Brain microvascular endothelial cell (primary cell): ENCODE measurements at regions not wholly inside any gene's neighbourhood (a gene's known extent, or its start where the extent isn't known, plus 50 kb on each side); places are given as distances from the start of the nearest gene placed in this dataset.

ENCODE experiments used
- DNase-seq: peaks from one replicate; pipeline ENCODE4 v3.0.0-alpha.2; 2020
- H3K27ac ChIP-seq: fragments of 250-450 bp; sonication (Bioruptor Pico); 2 replicates; pipeline ENCODE4 v1.5.1; 2020; ENCODE audit warnings: mild to moderate bottlenecking, moderate library complexity
- H3K27me3 ChIP-seq: fragments of 250-450 bp; sonication (Bioruptor Pico); replicated peaks from 2 replicates; pipeline ENCODE4 v1.5.1; 2020; ENCODE audit warnings: mild to moderate bottlenecking
- H3K36me3 ChIP-seq: fragments of 250-450 bp; sonication (Bioruptor Pico); replicated peaks from 2 replicates; pipeline ENCODE4 v1.5.1; 2020; ENCODE audit warnings: mild to moderate bottlenecking
- H3K4me3 ChIP-seq: 2 replicates; pipeline ENCODE4 v1.5.1; 2011; ENCODE audit warnings: low read depth, mild to moderate bottlenecking, control low read depth, low read length, moderate library complexity
- CTCF ChIP-seq: IDR thresholded peaks from 2 replicates; pipeline ENCODE4 v1.5.1; 2011; ENCODE audit warnings: low read depth, mild to moderate bottlenecking, moderate library complexity, low read length, control low read depth, inconsistent platforms; ENCODE audit errors: missing control alignments
- in situ Hi-C: cut with HindIII; loops from 2 replicates; pipeline ENCODE4 v1.10.0; 2017; ENCODE audit warnings: low sequenced_read_pairs, low pct_ligation_motif_present

- no peak for TF ChIP-seq CTCF
- in situ Hi-C loops: no loop called here
Measured at GRCh38 chr12:115243933-115244628, 560.1 kb upstream of the TBX3 start.

GRCh38 chr12:115240251-115240650 lies 556.3 kb upstream of the TBX3 start:
- DNase-seq: no peak
- no peaks in the 10 kb centered on the region for H3K36me3 ChIP-seq
- H3K4me3 ChIP-seq: no peak overlapping the region
- no peaks in the 10 kb centered on the region for H3K27me3 ChIP-seq
- no peak overlapping the region for H3K27ac ChIP-seq
- TF ChIP-seq CTCF: no peak
- in situ Hi-C loops: no loop called here

More at GRCh38 chr12:115243933-115244628, 560.1 kb upstream of the TBX3 start:
- H3K36me3 ChIP-seq: no peaks in the 10 kb centered on the region
- H3K27me3 ChIP-seq: no peaks in the 10 kb centered on the region
- H3K4me3 ChIP-seq: no peak overlapping the region
- H3K27ac ChIP-seq: no peak overlapping the region
- DNase-seq: no peak

GRCh38 chr12:115235880-115236279 lies 551.9 kb upstream of the TBX3 start:
- in situ Hi-C loops: no loop called here
- Histone ChIP-seq H3K27ac (no peak overlapping the region), H3K36me3 (no peaks in the 10 kb centered on the region), H3K4me3 (no peak overlapping the region), H3K27me3 (no peaks in the 10 kb centered on the region)
- DNase-seq: no peak
- no peak for TF ChIP-seq CTCF

GRCh38 chr12:115233891-115234543 lies 550.0 kb upstream of the TBX3 start:
- no peak overlapping the region for H3K4me3 ChIP-seq
- no peak for DNase-seq
- H3K27me3 ChIP-seq: no peaks in the 10 kb centered on the region
- H3K36me3 ChIP-seq: no peaks in the 10 kb centered on the region
- in situ Hi-C loops: no loop called here
- no peak overlapping the region for H3K27ac ChIP-seq
- TF ChIP-seq CTCF: no peak

- Histone ChIP-seq H3K27ac (no peak overlapping the region), H3K36me3 (no peaks in the 10 kb centered on the region), H3K4me3 (no peak overlapping the region), H3K27me3 (no peaks in the 10 kb centered on the region)
- in situ Hi-C loops: no loop called here
- no peak for TF ChIP-seq CTCF
- peak; percentile 85 for DNase-seq
Measured at GRCh38 chr12:115232455-115233156, 548.6 kb upstream of the TBX3 start.
